Activated naive CD4-positive, alpha-beta T cell treated with anti-CD3 and anti-CD28 coated beads for 36 hours (primary cell): ENCODE measurements at regions not wholly inside any gene's neighbourhood (a gene's known extent, or its start where the extent isn't known, plus 50 kb on each side); places are given as distances from the start of the nearest gene placed in this dataset.
"Not testable (repeated sequence)": the region's sequence is repeated elsewhere in the genome, so short reads cannot be mapped to it uniquely, and the experiment has no call there.

Experiments
- CTCF ChIA-PET: fragments of 350-600 bp; sonication (Branson Sonifier 250); formaldehyde crosslinking; loops from one replicate; lab custom pipeline; 2021; ENCODE audit warnings: antibody characterized with exemption; lab: Charles Lee
- DNase-seq: peaks from one replicate; pipeline ENCODE4 v3.0.0-alpha.2; 2020
- H3K27ac Mint-ChIP-seq: one replicate; pipeline ENCODE4 v1.8.0; 2021; ENCODE audit warnings: mild to moderate bottlenecking, mixed read lengths
- H3K27me3 Mint-ChIP-seq: one replicate; pipeline ENCODE4 v1.8.0; 2021; ENCODE audit warnings: low read depth, mixed read lengths
- H3K36me3 Mint-ChIP-seq: one replicate; pipeline ENCODE4 v1.8.0; 2021; ENCODE audit warnings: low read depth, mixed read lengths
- H3K4me1 Mint-ChIP-seq: one replicate; pipeline ENCODE4 v1.8.0; 2021; ENCODE audit warnings: low read depth, mixed read lengths
- H3K4me3 Mint-ChIP-seq: one replicate; pipeline ENCODE4 v1.8.0; 2021; ENCODE audit warnings: mild to moderate bottlenecking, moderate library complexity, mixed read lengths
- H3K9me3 Mint-ChIP-seq: one replicate; pipeline ENCODE4 v1.8.0; 2021; ENCODE audit warnings: mixed read lengths
- intact Hi-C: fragments of 100-400 bp; cut with micrococcal nuclease; formaldehyde crosslinking; loops from one replicate; pipeline ENCODE4 v1.15.1; 2023

DNA sequence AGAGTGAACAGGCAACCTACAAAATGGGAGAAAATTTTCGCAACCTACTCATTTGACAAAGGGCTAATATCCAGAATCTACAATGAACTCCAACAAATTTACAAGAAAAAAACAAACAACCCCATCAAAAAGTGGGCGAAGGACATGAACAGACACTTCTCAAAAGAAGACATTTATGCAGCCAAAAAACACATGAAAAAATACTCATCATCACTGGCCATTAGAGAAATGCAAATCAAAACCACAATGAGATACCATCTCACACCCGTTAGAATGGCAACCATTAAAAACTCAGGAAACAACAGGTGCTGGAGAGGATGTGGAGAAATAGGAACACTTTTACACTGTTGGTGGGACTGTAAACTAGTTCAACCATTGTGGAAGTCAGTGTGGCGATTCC, 117.0 kb upstream of the CTAGE1 start:
- CTCF ChIA-PET, H3K4me3 Mint-ChIP-seq, H3K27me3 Mint-ChIP-seq, intact Hi-C loops, DNase-seq, H3K4me1 Mint-ChIP-seq, H3K36me3 Mint-ChIP-seq, H3K27ac Mint-ChIP-seq, H3K9me3 Mint-ChIP-seq: not testable (repeated sequence)

- H3K4me3 Mint-ChIP-seq = no peak overlapping the region
- intact Hi-C loops = no loop called here
- H3K27me3 Mint-ChIP-seq = no peaks in the 10 kb centered on the region
- CTCF ChIA-PET = interaction anchor here (0.6 kb wide), 1 partner anchor 20 kb away, joined by 3 read pairs; no protein-coding TSS in a partner anchor
- no peaks in the 10 kb centered on the region for H3K36me3 Mint-ChIP-seq
- peaks cover 2% of the 10 kb centered on the region for H3K9me3 Mint-ChIP-seq
- no peak for DNase-seq
- no peaks in the 10 kb centered on the region for H3K4me1 Mint-ChIP-seq
- peak overlapping the region; percentile 29 for H3K27ac Mint-ChIP-seq
These were observed 118.8 kb upstream of the CTAGE1 start for GRCh38 chr18:22536558-22536957.

GRCh38 chr18:22538426-22538825, 120.7 kb upstream of the CTAGE1 start:
- intact Hi-C loops = no loop called here
- CTCF ChIA-PET = no interaction called here

GRCh38 chr18:22539051-22539765, 121.5 kb upstream of the CTAGE1 start:
- peaks cover 2% of the 10 kb centered on the region for H3K9me3 Mint-ChIP-seq
- H3K27me3 Mint-ChIP-seq = no peaks in the 10 kb centered on the region
- CTCF ChIA-PET = no interaction called here
- H3K27ac Mint-ChIP-seq = no peak overlapping the region
- no peak overlapping the region for H3K4me3 Mint-ChIP-seq
- no peaks in the 10 kb centered on the region for H3K36me3 Mint-ChIP-seq
- H3K4me1 Mint-ChIP-seq = no peaks in the 10 kb centered on the region
- intact Hi-C loops = no loop called here
- DNase-seq = no peak

More at GRCh38 chr18:22538426-22538825, 120.7 kb upstream of the CTAGE1 start:
- Mint-ChIP-seq H3K4me3 (no peak overlapping the region), H3K27me3 (no peaks in the 10 kb centered on the region), H3K36me3 (no peaks in the 10 kb centered on the region), H3K27ac (no peak overlapping the region), H3K9me3 (peaks cover 2% of the 10 kb centered on the region), H3K4me1 (no peaks in the 10 kb centered on the region)
- no peak for DNase-seq

GRCh38 chr18:22541232-22541631, 123.5 kb upstream of the CTAGE1 start:
- H3K27me3 Mint-ChIP-seq = no peaks in the 10 kb centered on the region
- H3K36me3 Mint-ChIP-seq = no peaks in the 10 kb centered on the region
- no peaks in the 10 kb centered on the region for H3K4me1 Mint-ChIP-seq
- CTCF ChIA-PET = no interaction called here
- H3K4me3 Mint-ChIP-seq = no peak overlapping the region
- peaks cover 2% of the 10 kb centered on the region for H3K9me3 Mint-ChIP-seq
- no peak overlapping the region for H3K27ac Mint-ChIP-seq
- intact Hi-C loops = no loop called here
- DNase-seq = no peak

- Mint-ChIP-seq H3K4me1 (no peaks in the 10 kb centered on the region), H3K27me3 (no peaks in the 10 kb centered on the region), H3K9me3 (peaks cover 2% of the 10 kb centered on the region), H3K27ac (no peak overlapping the region), H3K36me3 (no peaks in the 10 kb centered on the region), H3K4me3 (no peak overlapping the region)
- CTCF ChIA-PET = no interaction called here
- intact Hi-C loops = no loop called here
- DNase-seq = no peak
These were observed 124.7 kb upstream of the CTAGE1 start for GRCh38 chr18:22542406-22542835.

- no peaks in the 10 kb centered on the region for H3K4me1 Mint-ChIP-seq
These were observed 126.1 kb upstream of the CTAGE1 start for GRCh38 chr18:22543769-22544168.

DNA sequence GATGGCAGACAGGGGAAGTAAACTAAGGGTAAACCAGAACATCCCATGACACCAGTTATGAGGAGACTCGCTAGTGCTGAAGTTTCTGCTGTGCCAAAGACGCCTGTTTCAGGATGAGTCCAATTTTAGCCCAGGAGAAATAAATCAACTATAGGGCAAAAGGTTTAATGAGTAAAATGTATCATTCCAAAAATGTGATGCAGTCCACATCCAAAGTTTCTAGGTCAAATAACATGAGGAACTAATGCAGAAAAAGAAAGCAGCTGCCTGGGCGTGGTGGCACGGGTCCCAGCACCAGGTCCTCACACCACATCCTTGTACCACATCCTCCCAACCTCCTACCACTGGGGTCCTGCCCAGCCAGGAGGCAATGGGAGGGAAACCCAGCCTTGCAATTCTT, 126.9 kb upstream of the CTAGE1 start:
- Mint-ChIP-seq H3K27me3 (no peaks in the 10 kb centered on the region), H3K4me1 (no peaks in the 10 kb centered on the region), H3K4me3 (no peak overlapping the region), H3K9me3 (peaks cover 2% of the 10 kb centered on the region), H3K27ac (no peak overlapping the region), H3K36me3 (no peaks in the 10 kb centered on the region)
- DNase-seq = no peak
- intact Hi-C loops = no loop called here
- CTCF ChIA-PET = no interaction called here

More at GRCh38 chr18:22543769-22544168, 126.1 kb upstream of the CTAGE1 start:
- H3K27me3 Mint-ChIP-seq = no peaks in the 10 kb centered on the region
- peaks cover 2% of the 10 kb centered on the region for H3K9me3 Mint-ChIP-seq
- no peak overlapping the region for H3K4me3 Mint-ChIP-seq
- CTCF ChIA-PET = no interaction called here
- no peaks in the 10 kb centered on the region for H3K36me3 Mint-ChIP-seq
- intact Hi-C loops = no loop called here
- no peak overlapping the region for H3K27ac Mint-ChIP-seq
- DNase-seq = no peak

- Mint-ChIP-seq H3K27me3 (no peaks in the 10 kb centered on the region), H3K27ac (no peak overlapping the region), H3K4me1 (no peaks in the 10 kb centered on the region), H3K36me3 (no peaks in the 10 kb centered on the region), H3K4me3 (no peak overlapping the region), H3K9me3 (peaks cover 2% of the 10 kb centered on the region)
- CTCF ChIA-PET = no interaction called here
- intact Hi-C loops = no loop called here
- no peak for DNase-seq
These were observed 127.5 kb upstream of the CTAGE1 start for GRCh38 chr18:22545066-22545760.

- H3K27ac Mint-ChIP-seq = no peak overlapping the region
- no peak overlapping the region for H3K4me3 Mint-ChIP-seq
- H3K36me3 Mint-ChIP-seq = no peaks in the 10 kb centered on the region
- no peaks in the 10 kb centered on the region for H3K9me3 Mint-ChIP-seq
- no peaks in the 10 kb centered on the region for H3K4me1 Mint-ChIP-seq
- no peaks in the 10 kb centered on the region for H3K27me3 Mint-ChIP-seq
- CTCF ChIA-PET = no interaction called here
- no peak for DNase-seq
- intact Hi-C loops = no loop called here
These were observed 129.3 kb upstream of the CTAGE1 start for GRCh38 chr18:22546905-22547570.

DNA sequence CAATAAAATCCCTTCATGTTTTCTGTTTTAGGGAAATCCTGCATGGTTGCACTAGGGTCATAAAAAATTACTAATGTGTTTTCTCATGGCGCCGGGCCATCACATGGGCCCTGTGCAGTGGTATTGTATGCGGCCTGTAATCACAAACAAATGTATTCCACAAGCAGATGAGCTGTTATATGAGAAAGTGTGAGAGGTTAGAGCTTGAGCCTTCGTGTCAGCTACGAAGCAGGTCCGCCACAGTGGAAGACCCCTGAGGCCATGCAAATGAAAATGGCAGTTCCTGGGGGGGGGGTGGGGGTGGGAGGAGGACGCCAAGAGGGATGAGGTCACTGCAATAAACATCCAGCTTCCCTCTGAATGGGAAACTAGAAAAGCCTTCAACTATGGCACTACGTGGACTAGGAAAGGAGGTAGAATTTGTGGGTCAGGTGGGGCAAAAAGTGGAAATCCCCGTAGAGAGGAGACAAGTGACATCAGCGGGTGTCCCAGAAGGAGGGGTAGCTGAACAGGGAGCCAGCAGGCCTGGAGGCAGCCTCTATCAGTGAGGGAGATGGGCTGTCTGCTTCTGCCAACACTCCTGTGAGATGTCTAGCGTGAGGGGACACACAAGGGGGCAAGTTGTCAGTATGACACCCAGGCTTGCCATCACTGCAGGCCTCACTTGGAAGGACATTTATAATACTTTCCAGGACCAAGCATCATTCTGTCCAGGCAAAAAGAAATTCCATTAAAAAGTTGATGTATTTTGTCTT, 130.3 kb upstream of the CTAGE1 start:
- Mint-ChIP-seq H3K4me3 (no peak overlapping the region), H3K27ac (no peak overlapping the region), H3K27me3 (no peaks in the 10 kb centered on the region), H3K36me3 (no peaks in the 10 kb centered on the region), H3K4me1 (no peaks in the 10 kb centered on the region), H3K9me3 (no peaks in the 10 kb centered on the region)
- intact Hi-C loops = no loop called here
- DNase-seq = no peak
- CTCF ChIA-PET = interaction anchor here (0.6 kb wide), 1 partner anchor 1612 kb away, joined by 4 read pairs; no protein-coding TSS in a partner anchor

DNA sequence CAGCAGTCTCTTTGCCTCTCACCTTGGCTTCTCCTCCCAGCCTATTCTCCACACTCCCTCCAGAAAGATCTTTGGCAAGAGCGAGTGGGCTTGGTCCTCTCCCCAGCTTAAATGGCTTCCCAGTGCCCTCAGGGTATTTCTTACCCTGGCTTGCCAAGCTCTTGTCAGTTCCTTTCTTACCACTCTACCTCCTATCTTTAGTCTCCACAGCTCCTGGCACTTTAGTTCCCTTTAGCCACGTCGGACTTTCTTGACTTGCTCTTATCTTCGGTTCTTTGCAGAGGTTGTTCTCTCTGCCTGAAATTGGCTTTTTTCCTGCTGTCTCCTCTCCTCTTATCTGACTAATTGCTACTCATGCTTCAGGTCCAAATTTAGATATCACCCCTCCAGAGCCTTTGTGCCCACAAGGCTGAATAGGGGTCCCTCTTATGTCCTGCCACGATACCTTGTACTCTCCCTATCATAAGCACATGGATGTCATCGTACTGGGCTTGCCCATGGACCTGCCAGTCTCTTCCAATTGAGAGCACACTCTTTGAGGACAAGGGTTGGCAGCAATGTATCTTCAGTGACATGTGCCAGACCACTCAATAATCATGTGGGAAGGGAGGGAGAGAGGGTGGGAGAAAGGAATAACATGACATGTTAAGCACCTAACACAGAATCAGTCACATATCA, 131.7 kb upstream of the CTAGE1 start:
- intact Hi-C loops = no loop called here
- CTCF ChIA-PET = no interaction called here
- Mint-ChIP-seq H3K9me3 (no peaks in the 10 kb centered on the region), H3K4me3 (no peak overlapping the region), H3K36me3 (no peaks in the 10 kb centered on the region), H3K4me1 (no peaks in the 10 kb centered on the region), H3K27ac (no peak overlapping the region), H3K27me3 (no peaks in the 10 kb centered on the region)
- no peak for DNase-seq
